HG03095 (cell line): ENCODE measurements at regions not wholly inside any gene's neighbourhood (a gene's known extent, or its start where the extent isn't known, plus 50 kb on each side); places are given as distances from the start of the nearest gene placed in this dataset.

Source experiments
- ATAC-seq: cut with Tn5 transposase; IDR thresholded peaks from one replicate; pipeline ENCODE4 v1.9.1; 2021; ENCODE audit warnings: moderate library complexity; ENCODE audit not compliant: unreplicated experiment

- no peak for ATAC-seq
Measured at GRCh38 chr1:83689921-83690868, 308.7 kb downstream of the TTLL7 start.

- ATAC-seq, result no peak
Measured at GRCh38 chr1:83682132-83682531, 316.8 kb downstream of the TTLL7 start.

GRCh38 chr1:83676106-83676505 lies 322.8 kb downstream of the TTLL7 start:
- no peak for ATAC-seq

GRCh38 chr1:83673312-83673711 lies 325.6 kb downstream of the TTLL7 start:
- peak; percentile 81 for ATAC-seq

- ATAC-seq, result no peak
Measured at GRCh38 chr1:83671586-83671985, 327.3 kb downstream of the TTLL7 start.

GRCh38 chr1:83670909-83671565 lies 327.9 kb downstream of the TTLL7 start:
- ATAC-seq, result no peak

- no peak for ATAC-seq
Measured at GRCh38 chr1:83641796-83642443, 357.0 kb downstream of the TTLL7 start.

GRCh38 chr1:83641206-83641658 lies 357.7 kb downstream of the TTLL7 start:
- ATAC-seq, result no peak

GRCh38 chr1:83639785-83640184 lies 359.1 kb downstream of the TTLL7 start:
- no peak for ATAC-seq

- no peak for ATAC-seq
Measured at GRCh38 chr1:83637586-83637985, 361.3 kb downstream of the TTLL7 start.

GRCh38 chr1:83637009-83637408 lies 361.9 kb downstream of the TTLL7 start:
- no peak for ATAC-seq

GRCh38 chr1:83632906-83633305 lies 366.0 kb downstream of the TTLL7 start:
- ATAC-seq, result no peak

GRCh38 chr1:83631851-83632250 lies 367.1 kb downstream of the TTLL7 start:
- ATAC-seq, result no peak

GRCh38 chr1:83627045-83627444 lies 371.9 kb downstream of the TTLL7 start:
- no peak for ATAC-seq

GRCh38 chr1:83626603-83627002 lies 372.3 kb downstream of the TTLL7 start:
- no peak for ATAC-seq

- ATAC-seq, result no peak
Measured at GRCh38 chr1:83625646-83626045, 373.3 kb downstream of the TTLL7 start.

- no peak for ATAC-seq
Measured at GRCh38 chr1:83620016-83620415, 378.9 kb downstream of the TTLL7 start.

GRCh38 chr1:83619170-83619896 lies 379.6 kb downstream of the TTLL7 start:
- ATAC-seq, result no peak

- no peak for ATAC-seq
Measured at GRCh38 chr1:83617883-83618282, 381.0 kb downstream of the TTLL7 start.

- no peak for ATAC-seq
Measured at GRCh38 chr1:83615370-83615769, 383.6 kb downstream of the TTLL7 start.

- ATAC-seq, result no peak
Measured at GRCh38 chr1:83606416-83606955, 392.4 kb downstream of the TTLL7 start.
